H1 (cell line): ENCODE measurements at regions not wholly inside any gene's neighbourhood (a gene's known extent, or its start where the extent isn't known, plus 50 kb on each side); places are given as distances from the start of the nearest gene placed in this dataset.

ENCODE experiments used
- ATF2 ChIP-seq: IDR thresholded peaks from 2 replicates; pipeline ENCODE4 v1.6.1; 2012; ENCODE audit warnings: low read length, inconsistent platforms
- CHD7 ChIP-seq: fragments of 300-600 bp; sonication (generic); IDR thresholded peaks from 2 replicates; pipeline ENCODE4 v1.7.1; 2012; ENCODE audit warnings: low read length, moderate library complexity, mild to moderate bottlenecking, inconsistent platforms; ENCODE audit not compliant: insufficient replicate concordance
- KDM1A ChIP-seq: fragments of 200-600, 300-600 bp; sonication (generic); IDR thresholded peaks from 2 replicates; pipeline ENCODE4 v1.7.1; 2016; ENCODE audit warnings: mild to moderate bottlenecking, low read length, borderline replicate concordance
- MAX ChIP-seq: IDR thresholded peaks from 2 replicates; pipeline ENCODE4 v1.6.1; 2012; ENCODE audit warnings: inconsistent platforms
- NANOG ChIP-seq: IDR thresholded peaks from 2 replicates; pipeline ENCODE4 v1.6.1; 2011; ENCODE audit warnings: low read length, low read depth, mild to moderate bottlenecking, inconsistent platforms; ENCODE audit not compliant: insufficient read depth, poor library complexity, severe bottlenecking
- SIN3A ChIP-seq, 2 experiments: IDR thresholded peaks in 1 of 2; conservative IDR thresholded peaks in 1 of 2; 2 replicates each; pipeline ENCODE4 v1.6.1; 2011 to 2012; ENCODE audit warnings: low read length in 2 of 2, improper control_type of control experiment in 1 of 2, low read depth in 1 of 2, mild to moderate bottlenecking in 1 of 2
- SUZ12 ChIP-seq: fragments of 200-600 bp; sonication (generic); IDR thresholded peaks from 2 replicates; pipeline ENCODE4 v1.6.1; 2012; ENCODE audit warnings: mild to moderate bottlenecking, inconsistent platforms, low read length, moderate library complexity, mixed read lengths
- YY1 ChIP-seq: IDR thresholded peaks from 2 replicates; pipeline ENCODE4 v1.6.1; 2011; ENCODE audit warnings: low read depth, mild to moderate bottlenecking, low read length
- TF ChIP-seq, protein P1 (sequence below): IDR thresholded peaks from 2 replicates; pipeline ENCODE4 v1.6.1; 2011; ENCODE audit warnings: low read depth, mild to moderate bottlenecking, low read length; ENCODE audit not compliant: insufficient read depth

DNA sequence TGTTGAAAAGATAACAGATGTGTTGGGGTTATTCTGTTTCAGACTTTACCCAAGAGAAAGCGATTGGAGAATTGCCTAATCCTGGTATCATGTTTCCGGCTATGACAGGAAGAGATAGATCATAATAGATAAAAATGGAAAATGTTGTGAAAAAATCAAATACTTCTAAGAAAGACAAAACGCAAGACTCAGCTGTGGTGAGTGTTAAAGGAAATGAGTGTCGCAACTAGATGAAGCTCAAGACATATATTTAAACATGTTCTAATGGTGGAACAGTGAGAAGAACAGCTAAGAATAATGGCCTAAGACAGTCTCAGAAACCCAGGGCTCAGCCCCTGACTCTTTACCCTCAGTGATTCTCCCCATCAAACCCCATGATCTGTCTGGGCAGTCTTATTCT is 426.7 kb upstream of the RUNX1 start (continued):
- TF ChIP-seq CHD7, result no peak
- no peak for TF ChIP-seq MAX
- TF ChIP-seq YY1, result no peak
- TF ChIP-seq KDM1A, result no peak
- no peak for TF ChIP-seq NANOG
- no peak for TF ChIP-seq ATF2
- TF ChIP-seq, protein P1, sequence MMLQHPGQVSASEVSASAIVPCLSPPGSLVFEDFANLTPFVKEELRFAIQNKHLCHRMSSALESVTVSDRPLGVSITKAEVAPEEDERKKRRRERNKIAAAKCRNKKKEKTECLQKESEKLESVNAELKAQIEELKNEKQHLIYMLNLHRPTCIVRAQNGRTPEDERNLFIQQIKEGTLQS, result no peak
- no peak for TF ChIP-seq SIN3A (conservative IDR thresholded peaks at IDR 0.05 in 1 of 2, IDR thresholded peaks at IDR 0.05 in 1 of 2; ENCODE audit: low read depth in 1 of 2, low read length in 2 of 2)
- TF ChIP-seq SUZ12, result no peak
